Neural progenitor cell (in vitro differentiated cells): ENCODE measurements at regions not wholly inside any gene's neighbourhood (a gene's known extent, or its start where the extent isn't known, plus 50 kb on each side); places are given as distances from the start of the nearest gene placed in this dataset.
"Not testable (repeated sequence)": the region's sequence is repeated elsewhere in the genome, so short reads cannot be mapped to it uniquely, and the experiment has no call there.

Source experiments
- DNase-seq: peaks from one replicate; pipeline ENCODE4 v3.0.0-alpha.2; 2016; ENCODE audit warnings: low spot score
- H2AFZ ChIP-seq: fragments of 200-600 bp; sonication (generic); replicated peaks from 2 replicates; pipeline ENCODE4 v1.6.1; 2016; ENCODE audit warnings: antibody characterized with exemption
- H3F3A ChIP-seq: fragments of 200-600 bp; sonication (generic); 2 replicates; pipeline ENCODE4 v1.6.1; 2016; ENCODE audit warnings: antibody characterized with exemption, low read depth
- H3K27ac ChIP-seq: fragments of 200-600 bp; sonication (generic); 2 replicates; pipeline ENCODE4 v1.5.1; 2016; ENCODE audit warnings: mild to moderate bottlenecking
- H3K27me3 ChIP-seq: fragments of 200-600 bp; sonication (generic); 2 replicates; pipeline ENCODE4 v1.6.1; 2016; ENCODE audit warnings: mild to moderate bottlenecking, moderate library complexity
- H3K36me3 ChIP-seq: fragments of 200-600 bp; sonication (generic); 2 replicates; pipeline ENCODE4 v1.5.1; 2016
- H3K4me1 ChIP-seq: fragments of 200-600 bp; sonication (generic); 2 replicates; pipeline ENCODE4 v1.6.1; 2016; ENCODE audit warnings: mixed run types
- H3K4me2 ChIP-seq: fragments of 200-600 bp; sonication (generic); 2 replicates; pipeline ENCODE4 v1.6.1; 2016
- H3K4me3 ChIP-seq: fragments of 200-600 bp; sonication (generic); 2 replicates; pipeline ENCODE4 v1.5.1; 2016
- H3K79me2 ChIP-seq: fragments of 200-600 bp; sonication (generic); 2 replicates; pipeline ENCODE4 v1.6.1; 2016; ENCODE audit warnings: low read depth
- H3K9ac ChIP-seq: fragments of 200-600 bp; sonication (generic); 2 replicates; pipeline ENCODE4 v1.6.1; 2016
- H3K9me3 ChIP-seq: fragments of 200-600 bp; sonication (generic); 2 replicates; pipeline ENCODE4 v1.5.1; 2016; ENCODE audit warnings: low read depth
- H4K20me1 ChIP-seq: fragments of 200-600 bp; sonication (generic); 2 replicates; pipeline ENCODE4 v1.6.1; 2016; ENCODE audit warnings: low read depth
- H3K27ac Mint-ChIP-seq: 3 replicates; pipeline ENCODE4 v1.8.0; 2021; ENCODE audit warnings: mixed read lengths
- H3K27me3 Mint-ChIP-seq: 2 replicates; pipeline ENCODE4 v1.8.0; 2022; ENCODE audit warnings: low read depth, mild to moderate bottlenecking, inconsistent platforms, moderate library complexity, mixed read lengths; ENCODE audit not compliant: insufficient read depth
- H3K36me3 Mint-ChIP-seq: 3 replicates; pipeline ENCODE4 v1.8.0; 2021; ENCODE audit warnings: mixed read lengths
- H3K4me1 Mint-ChIP-seq: 3 replicates; pipeline ENCODE4 v1.8.0; 2021; ENCODE audit warnings: mixed read lengths
- H3K4me3 Mint-ChIP-seq: 3 replicates; pipeline ENCODE4 v1.8.0; 2021; ENCODE audit warnings: mild to moderate bottlenecking, moderate library complexity, mixed read lengths
- H3K9me3 Mint-ChIP-seq: 3 replicates; pipeline ENCODE4 v1.8.0; 2020; ENCODE audit warnings: mixed read lengths
- EZH2 ChIP-seq: fragments of 200-600 bp; sonication (generic); IDR thresholded peaks from 2 replicates; pipeline ENCODE4 v1.6.1; 2017; ENCODE audit warnings: antibody characterized with exemption, mild to moderate bottlenecking, moderate library complexity
- EZH2phosphoT487 ChIP-seq: fragments of 200-600 bp; sonication (generic); IDR thresholded peaks from 2 replicates; pipeline ENCODE4 v1.6.1; 2017; ENCODE audit warnings: antibody characterized with exemption
- TF ChIP-seq, protein P1 (sequence below): fragments of 200-600 bp; sonication (generic); IDR thresholded peaks from 2 replicates; pipeline ENCODE4 v1.5.1; 2017; ENCODE audit warnings: antibody characterized with exemption, mild to moderate bottlenecking

DNA sequence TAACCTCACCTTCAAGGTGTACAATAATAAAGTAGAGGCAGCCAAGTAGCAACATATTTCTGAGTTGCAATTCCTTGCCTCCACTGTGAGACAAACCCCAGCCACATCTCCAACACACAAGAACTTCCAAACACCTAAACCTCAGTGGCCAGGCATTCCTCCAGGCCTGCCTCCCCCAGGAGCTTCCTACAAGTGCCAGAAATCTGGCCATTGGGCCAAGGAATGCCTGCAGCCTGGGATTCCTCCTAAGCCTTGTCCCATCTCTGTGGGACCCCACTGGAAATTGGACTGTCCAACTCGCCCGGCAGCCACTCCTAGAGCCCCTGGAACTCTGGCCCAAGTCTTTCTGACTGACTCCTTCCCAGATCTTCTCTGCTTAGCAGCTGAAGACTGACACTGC lies 326.6 kb upstream of the KCNMB2 start:
- H3K27ac ChIP-seq, H2AFZ ChIP-seq, H3K4me2 ChIP-seq, H3K27ac Mint-ChIP-seq, H3K4me3 Mint-ChIP-seq, H3K36me3 Mint-ChIP-seq, H3F3A ChIP-seq, H3K27me3 Mint-ChIP-seq, H3K4me3 ChIP-seq, H3K9me3 Mint-ChIP-seq, H3K9ac ChIP-seq, DNase-seq, H3K9me3 ChIP-seq, H4K20me1 ChIP-seq, H3K27me3 ChIP-seq, H3K36me3 ChIP-seq, H3K79me2 ChIP-seq: not testable (repeated sequence)
- H3K4me1 Mint-ChIP-seq = peaks cover 16% of the 10 kb centered on the region
- peaks cover 17% of the 10 kb centered on the region for H3K4me1 ChIP-seq

DNA sequence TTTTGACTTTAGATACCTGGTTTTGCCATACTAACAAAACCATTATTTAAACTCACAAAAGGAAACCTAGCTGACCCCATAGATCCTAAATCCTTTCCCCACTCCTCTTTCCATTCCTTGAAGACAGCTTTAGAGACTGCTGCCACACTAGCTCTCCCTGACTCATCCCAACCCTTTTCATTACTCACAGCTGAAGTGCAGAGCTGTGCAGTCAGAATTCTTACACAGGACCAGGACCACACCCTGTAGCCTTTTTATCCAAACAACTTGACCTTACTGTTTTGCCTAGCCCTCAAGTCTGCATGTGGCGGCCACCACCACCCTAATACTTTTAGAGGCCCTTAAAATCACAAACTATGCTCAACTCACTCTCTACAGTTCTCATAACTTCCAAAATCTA lies 325.1 kb upstream of the KCNMB2 start:
- H3K4me2 ChIP-seq, DNase-seq, H4K20me1 ChIP-seq, H3K27me3 Mint-ChIP-seq, H3K27ac Mint-ChIP-seq, H3K4me3 Mint-ChIP-seq, H3K36me3 Mint-ChIP-seq, H3F3A ChIP-seq, H3K79me2 ChIP-seq, H2AFZ ChIP-seq, H3K27me3 ChIP-seq, H3K9ac ChIP-seq, H3K36me3 ChIP-seq, H3K9me3 Mint-ChIP-seq, H3K4me3 ChIP-seq, H3K9me3 ChIP-seq, H3K27ac ChIP-seq: not testable (repeated sequence)
- H3K4me1 ChIP-seq = peaks cover 12% of the 10 kb centered on the region
- peaks cover 14% of the 10 kb centered on the region for H3K4me1 Mint-ChIP-seq

DNA sequence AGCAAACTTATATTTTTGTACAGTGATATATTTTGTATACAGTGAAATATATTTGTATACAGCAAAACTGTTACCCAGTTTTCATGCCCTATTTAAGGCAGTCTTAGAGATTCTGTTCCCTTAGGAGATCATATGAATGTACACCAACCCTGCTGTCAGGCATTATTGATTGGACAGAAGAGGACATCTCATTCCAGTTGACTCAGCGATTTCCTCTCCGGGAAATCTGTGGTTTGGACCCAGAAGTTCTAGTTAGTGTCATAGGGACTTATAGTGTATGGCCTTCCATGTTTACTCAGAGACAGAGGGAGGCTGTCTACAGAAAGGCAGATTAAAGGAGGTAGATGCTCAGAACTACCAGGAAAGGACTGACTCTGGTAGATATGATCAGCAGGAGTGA lies 318.8 kb upstream of the KCNMB2 start:
- Mint-ChIP-seq H3K27ac (no peak overlapping the region), H3K27me3 (peaks cover 3% of the 10 kb centered on the region), H3K4me1 (no peaks in the 10 kb centered on the region), H3K9me3 (peaks cover 4% of the 10 kb centered on the region), H3K36me3 (no peaks in the 10 kb centered on the region), H3K4me3 (no peak overlapping the region)
- DNase-seq = no peak
- Histone ChIP-seq H3K4me1 (no peaks in the 10 kb centered on the region), H3F3A (no peaks in the 10 kb centered on the region), H3K36me3 (no peaks in the 10 kb centered on the region), H3K27ac (no peak overlapping the region), H3K4me2 (no peak overlapping the region), H3K27me3 (no peaks in the 10 kb centered on the region), H3K79me2 (no peaks in the 10 kb centered on the region), H3K4me3 (no peak overlapping the region), H3K9ac (no peak overlapping the region), H3K9me3 (no peaks in the 10 kb centered on the region), H2AFZ (no peak overlapping the region), H4K20me1 (no peaks in the 10 kb centered on the region)
- TF ChIP-seq, protein P1, sequence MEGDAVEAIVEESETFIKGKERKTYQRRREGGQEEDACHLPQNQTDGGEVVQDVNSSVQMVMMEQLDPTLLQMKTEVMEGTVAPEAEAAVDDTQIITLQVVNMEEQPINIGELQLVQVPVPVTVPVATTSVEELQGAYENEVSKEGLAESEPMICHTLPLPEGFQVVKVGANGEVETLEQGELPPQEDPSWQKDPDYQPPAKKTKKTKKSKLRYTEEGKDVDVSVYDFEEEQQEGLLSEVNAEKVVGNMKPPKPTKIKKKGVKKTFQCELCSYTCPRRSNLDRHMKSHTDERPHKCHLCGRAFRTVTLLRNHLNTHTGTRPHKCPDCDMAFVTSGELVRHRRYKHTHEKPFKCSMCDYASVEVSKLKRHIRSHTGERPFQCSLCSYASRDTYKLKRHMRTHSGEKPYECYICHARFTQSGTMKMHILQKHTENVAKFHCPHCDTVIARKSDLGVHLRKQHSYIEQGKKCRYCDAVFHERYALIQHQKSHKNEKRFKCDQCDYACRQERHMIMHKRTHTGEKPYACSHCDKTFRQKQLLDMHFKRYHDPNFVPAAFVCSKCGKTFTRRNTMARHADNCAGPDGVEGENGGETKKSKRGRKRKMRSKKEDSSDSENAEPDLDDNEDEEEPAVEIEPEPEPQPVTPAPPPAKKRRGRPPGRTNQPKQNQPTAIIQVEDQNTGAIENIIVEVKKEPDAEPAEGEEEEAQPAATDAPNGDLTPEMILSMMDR = no peak
- TF ChIP-seq EZH2 (no peak), EZH2phosphoT487 (no peak)

DNA sequence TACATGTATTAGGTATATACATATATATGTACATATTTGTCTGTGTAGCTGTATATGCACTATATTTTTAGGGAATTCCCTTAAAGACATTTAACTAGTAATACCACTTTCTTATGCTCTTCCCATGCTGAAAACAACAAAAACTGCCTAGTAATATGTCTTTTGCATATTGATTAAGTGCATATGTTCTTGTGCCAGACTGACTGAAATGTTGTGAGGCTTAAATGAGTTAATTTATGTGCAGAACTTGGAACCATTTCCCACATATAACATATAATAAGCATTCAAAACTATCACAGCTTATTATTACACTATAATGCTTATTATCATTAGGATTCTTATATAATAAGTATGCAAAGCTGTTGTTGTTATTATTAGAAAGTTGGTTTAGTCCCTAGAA lies 318.0 kb upstream of the KCNMB2 start:
- Histone ChIP-seq H3K4me3 (no peak overlapping the region), H3K9me3 (no peaks in the 10 kb centered on the region), H3K79me2 (no peaks in the 10 kb centered on the region), H4K20me1 (no peaks in the 10 kb centered on the region), H3K4me2 (no peak overlapping the region), H3K27ac (no peak overlapping the region), H2AFZ (no peak overlapping the region), H3K9ac (no peak overlapping the region), H3K36me3 (no peaks in the 10 kb centered on the region), H3K27me3 (no peaks in the 10 kb centered on the region), H3K4me1 (no peaks in the 10 kb centered on the region), H3F3A (no peaks in the 10 kb centered on the region)
- no peak for DNase-seq
- Mint-ChIP-seq H3K27ac (no peak overlapping the region), H3K4me3 (no peak overlapping the region), H3K27me3 (peaks cover 3% of the 10 kb centered on the region), H3K9me3 (peaks cover 4% of the 10 kb centered on the region), H3K36me3 (no peaks in the 10 kb centered on the region), H3K4me1 (no peaks in the 10 kb centered on the region)
- TF ChIP-seq EZH2 (no peak), EZH2phosphoT487 (no peak)
- TF ChIP-seq, protein P1 = no peak

DNA sequence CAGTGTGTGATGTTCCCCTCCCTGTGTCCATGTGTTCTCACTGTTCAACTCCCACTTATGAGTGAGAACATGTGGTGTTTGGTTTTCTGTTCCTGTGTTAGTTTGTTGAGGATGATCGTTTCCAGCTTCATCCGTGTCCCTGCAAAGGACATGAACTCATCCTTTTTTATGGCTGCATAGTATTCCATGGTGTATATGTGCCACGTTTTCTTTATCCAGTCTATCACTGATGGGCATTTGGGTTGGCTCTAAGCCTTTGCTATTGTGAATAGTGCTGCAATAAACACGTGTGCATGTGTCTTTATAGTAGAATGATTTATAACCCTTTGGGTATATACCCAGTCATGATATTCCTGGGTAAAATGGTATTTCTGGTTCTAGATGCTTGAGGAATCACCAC lies 316.6 kb upstream of the KCNMB2 start:
- H3K27me3 Mint-ChIP-seq, H3K36me3 Mint-ChIP-seq, DNase-seq, H3K27ac Mint-ChIP-seq, H3K4me2 ChIP-seq, H3F3A ChIP-seq, H3K4me1 ChIP-seq, H3K36me3 ChIP-seq, H3K9me3 Mint-ChIP-seq, H3K4me3 ChIP-seq, H3K9ac ChIP-seq, H3K27me3 ChIP-seq, H4K20me1 ChIP-seq, H2AFZ ChIP-seq, H3K27ac ChIP-seq, H3K79me2 ChIP-seq, H3K4me1 Mint-ChIP-seq, H3K4me3 Mint-ChIP-seq, H3K9me3 ChIP-seq: not testable (repeated sequence)
